ENCODE measurements at regions not wholly inside any gene's neighbourhood (a gene's known extent, or its start where the extent isn't known, plus 50 kb on each side); places are given as distances from the start of the nearest gene placed in this dataset.

DNA sequence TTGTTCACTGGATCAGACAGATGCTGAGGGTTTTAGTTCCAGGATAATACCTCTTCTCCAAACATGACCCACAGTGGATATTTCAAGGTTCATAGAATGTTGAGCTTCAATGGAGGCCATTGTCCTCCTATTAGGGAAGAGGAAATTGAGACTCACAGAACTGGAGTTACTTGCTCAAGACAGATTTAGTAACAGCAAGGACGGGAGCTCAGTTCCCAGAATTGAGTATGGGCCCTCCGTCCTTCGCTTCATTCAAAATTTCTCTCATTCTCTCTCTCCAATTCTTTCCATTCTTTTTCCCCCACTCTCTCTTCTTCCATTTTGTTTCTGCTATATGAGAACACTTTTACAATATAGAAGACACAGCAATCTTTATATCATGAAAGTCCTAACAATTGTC lies 94.0 kb downstream of the DNAJB9 start:
- ChIA-PET POLR2A (no interaction called here), CTCF (ENCODE audit: low intra/inter-chr PET ratio, low total read pairs) (no interaction called here)
- H3K4me2 ChIP-seq (ENCODE audit: low read depth, low read length): no peak overlapping the region
- WGBS (ENCODE audit: low lambda C conversion rate): 39% methylated on average over 3 of the region's 3 CpGs
- H3K36me3 ChIP-seq (replicated peaks in 1 of 2; ENCODE audit: control insufficient read depth in 1 of 2, insufficient read depth in 2 of 2, low read length in 2 of 2): no peaks in the 10 kb centered on the region
- no peak overlapping the region for H3K27ac ChIP-seq (ENCODE audit: extremely low read length, insufficient read depth, low read length)
- in situ Hi-C loops (cut with HindIII; ENCODE audit: extremely low pct_ligation_motif_present, low pct_unique_long_range_greater_than_20kb) (no loop called here), intact Hi-C loops (cut with micrococcal nuclease; ENCODE audit: unreplicated experiment) (no loop called here)
- ATAC-seq (no peak), DNase-seq (ENCODE audit: low spot score) (no peak), FAIRE-seq (no peak)
- H3K9me3 ChIP-seq (ENCODE audit: low read length): no peaks in the 10 kb centered on the region
- no peaks in the 10 kb centered on the region for H3K27me3 ChIP-seq (ENCODE audit: control insufficient read depth in 1 of 2, insufficient read depth in 2 of 2, low read length in 2 of 2)
- H3K79me2 ChIP-seq (ENCODE audit: insufficient read depth, low read length): no peaks in the 10 kb centered on the region
- no TSS peak for BruUV-seq (replicated peaks)
- H2AFZ ChIP-seq (ENCODE audit: low read length): no peak overlapping the region
- H3K4me3 ChIP-seq (replicated peaks in 1 of 3; ENCODE audit: insufficient read depth in 1 of 3, low read depth in 2 of 3, low read length in 3 of 3): no peak overlapping the region
- H3K9ac ChIP-seq (ENCODE audit: insufficient read depth, low read depth, low read length): no peak overlapping the region
- TF ChIP-seq ELF3 (CRISPR knock-in tag; IDR thresholded peaks at IDR 0.05): no peak
- no peak for TF ChIP-seq SRY (CRISPR knock-in tag; IDR thresholded peaks at IDR 0.05)
- TF ChIP-seq FLYWCH1 (CRISPR knock-in tag; IDR thresholded peaks at IDR 0.05): no peak
- TF ChIP-seq CEBPG (CRISPR knock-in tag; IDR thresholded peaks at IDR 0.05): no peak
- H3K4me1 ChIP-seq (ENCODE audit: insufficient read depth, low read length): no peaks in the 10 kb centered on the region
- H4K20me1 ChIP-seq (ENCODE audit: insufficient read depth, low read length): no peaks in the 10 kb centered on the region

- ATAC-seq (no peak), FAIRE-seq (no peak), DNase-seq (ENCODE audit: low spot score) (no peak)
- Histone ChIP-seq H3K27ac (ENCODE audit: extremely low read length, insufficient read depth, low read length) (no peak overlapping the region), H3K9me3 (ENCODE audit: low read length) (no peaks in the 10 kb centered on the region), H3K27me3 (ENCODE audit: control insufficient read depth in 1 of 2, insufficient read depth in 2 of 2, low read length in 2 of 2) (no peaks in the 10 kb centered on the region), H3K9ac (ENCODE audit: insufficient read depth, low read depth, low read length) (no peak overlapping the region), H3K79me2 (ENCODE audit: insufficient read depth, low read length) (no peaks in the 10 kb centered on the region), H3K4me3 (replicated peaks in 1 of 3; ENCODE audit: insufficient read depth in 1 of 3, low read depth in 2 of 3, low read length in 3 of 3) (no peak overlapping the region), H3K4me2 (ENCODE audit: low read depth, low read length) (no peak overlapping the region), H3K4me1 (ENCODE audit: insufficient read depth, low read length) (no peaks in the 10 kb centered on the region), H3K36me3 (replicated peaks in 1 of 2; ENCODE audit: control insufficient read depth in 1 of 2, insufficient read depth in 2 of 2, low read length in 2 of 2) (no peaks in the 10 kb centered on the region), H2AFZ (ENCODE audit: low read length) (no peak overlapping the region), H4K20me1 (ENCODE audit: insufficient read depth, low read length) (no peaks in the 10 kb centered on the region)
- intact Hi-C loops (cut with micrococcal nuclease; ENCODE audit: unreplicated experiment): no loop called here
- WGBS (ENCODE audit: low lambda C conversion rate): 2% methylated on average over 2 of the region's 2 CpGs
- ChIA-PET CTCF (ENCODE audit: low intra/inter-chr PET ratio, low total read pairs) (no interaction called here), POLR2A (no interaction called here)
- in situ Hi-C loops (cut with HindIII; ENCODE audit: extremely low pct_ligation_motif_present, low pct_unique_long_range_greater_than_20kb): no loop called here
- no TSS peak for BruUV-seq (replicated peaks)
- TF ChIP-seq RORA (CRISPR knock-in tag; IDR thresholded peaks at IDR 0.05) (no peak), BCL3 (CRISPR knock-in tag; IDR thresholded peaks at IDR 0.05) (no peak), CEBPZ (IDR thresholded peaks at IDR 0.05; ENCODE audit: low read length) (no peak), ZNF839 (CRISPR knock-in tag; IDR thresholded peaks at IDR 0.05; ENCODE audit: borderline replicate concordance) (no peak), THAP11 (CRISPR knock-in tag; IDR thresholded peaks at IDR 0.05) (no peak), NR2C2 (CRISPR knock-in tag; IDR thresholded peaks at IDR 0.05; ENCODE audit: borderline replicate concordance) (no peak), ZNF558 (CRISPR knock-in tag; IDR thresholded peaks at IDR 0.05; ENCODE audit: borderline replicate concordance) (no peak), AGO1 (IDR thresholded peaks at IDR 0.05; ENCODE audit: low read depth, low read length, poor library complexity, severe bottlenecking) (no peak), SUZ12 (IDR thresholded peaks at IDR 0.05; ENCODE audit: low read depth, low read length) (no peak), ZNF891 (CRISPR knock-in tag; IDR thresholded peaks at IDR 0.05) (no peak)
- TF ChIP-seq, protein P1, sequence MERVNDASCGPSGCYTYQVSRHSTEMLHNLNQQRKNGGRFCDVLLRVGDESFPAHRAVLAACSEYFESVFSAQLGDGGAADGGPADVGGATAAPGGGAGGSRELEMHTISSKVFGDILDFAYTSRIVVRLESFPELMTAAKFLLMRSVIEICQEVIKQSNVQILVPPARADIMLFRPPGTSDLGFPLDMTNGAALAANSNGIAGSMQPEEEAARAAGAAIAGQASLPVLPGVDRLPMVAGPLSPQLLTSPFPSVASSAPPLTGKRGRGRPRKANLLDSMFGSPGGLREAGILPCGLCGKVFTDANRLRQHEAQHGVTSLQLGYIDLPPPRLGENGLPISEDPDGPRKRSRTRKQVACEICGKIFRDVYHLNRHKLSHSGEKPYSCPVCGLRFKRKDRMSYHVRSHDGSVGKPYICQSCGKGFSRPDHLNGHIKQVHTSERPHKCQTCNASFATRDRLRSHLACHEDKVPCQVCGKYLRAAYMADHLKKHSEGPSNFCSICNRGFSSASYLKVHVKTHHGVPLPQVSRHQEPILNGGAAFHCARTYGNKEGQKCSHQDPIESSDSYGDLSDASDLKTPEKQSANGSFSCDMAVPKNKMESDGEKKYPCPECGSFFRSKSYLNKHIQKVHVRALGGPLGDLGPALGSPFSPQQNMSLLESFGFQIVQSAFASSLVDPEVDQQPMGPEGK (CRISPR knock-in tag; IDR thresholded peaks at IDR 0.05): no peak
Measured at GRCh38 chr7:108667216-108667615, 97.5 kb downstream of the DNAJB9 start.
